Body of pancreas (tissue), 4 donors: ENCODE measurements at regions not wholly inside any gene's neighbourhood (a gene's known extent, or its start where the extent isn't known, plus 50 kb on each side); places are given as distances from the start of the nearest gene placed in this dataset.

Source experiments
- ATAC-seq: fragments of 150-250 bp; one replicate; pipeline ENCODE4 v1.9.1; 2016
- DNase-seq, 4 donors: peaks; one replicate each; pipeline ENCODE4 v3.0.0-alpha.2; 2019
- H3K27ac ChIP-seq, 4 donors: fragments of 200-600 bp; sonication (generic); 1 replicate in 3 of 4; 2 replicates in 1 of 4; pipeline versions ENCODE4 v1.5.1 to v1.6.1; 2016 to 2019; ENCODE audit warnings: mild to moderate bottlenecking in 1 of 4, mixed read lengths in 1 of 4, moderate library complexity in 1 of 4
- H3K27me3 ChIP-seq, 2 donors: fragments of 200-600 bp; sonication (generic); one replicate each; pipeline ENCODE4 v1.6.0; 2016; ENCODE audit warnings: mild to moderate bottlenecking in 1 of 2
- H3K36me3 ChIP-seq, 2 donors: fragments of 200-600 bp; sonication (generic); replicated peaks in 1 of 2; 2 replicates each; pipeline ENCODE4 v1.5.1; 2016; ENCODE audit warnings: low read depth in 2 of 2; ENCODE audit not compliant: insufficient read depth in 1 of 2
- H3K4me1 ChIP-seq: fragments of 200-600 bp; sonication (generic); one replicate; pipeline ENCODE4 v1.6.0; 2016
- H3K4me3 ChIP-seq, 2 donors: fragments of 200-600 bp; sonication (generic); 1 replicate in 1 of 2; 2 replicates in 1 of 2; pipeline ENCODE4 v1.5.1; 2016 to 2019
- H3K9me3 ChIP-seq, 3 donors: fragments of 200-600 bp; sonication (generic); 1 replicate in 2 of 3; 2 replicates in 1 of 3; pipeline ENCODE4 v1.5.1; 2016
- CTCF ChIP-seq, 7 experiments: fragments of 450-650 bp in 4 of 7; fragments of 200-600 bp in 3 of 7; sonication (generic) in 3 of 7; IDR thresholded peaks; one replicate each; pipeline ENCODE4 v1.5.1; 2016 to 2019; ENCODE audit warnings: antibody characterized with exemption in 7 of 7
- POLR2A ChIP-seq, 3 donors: fragments of 450-650 bp; IDR thresholded peaks; one replicate each; pipeline ENCODE4 v1.6.1; 2016; ENCODE audit warnings: antibody characterized with exemption in 3 of 3, mild to moderate bottlenecking in 2 of 3
- WGBS, 2 donors: methylation state at CpG; one replicate each; pipeline ENCODE4 v1.1.5; 2017; 5-methylcytosine and 5-hydroxymethylcytosine counted together
- intact Hi-C: fragments of 100-400 bp; cut with DNase I; formaldehyde crosslinking; loops from one replicate; pipeline ENCODE4 v1.15.1; 2023

- Histone ChIP-seq H3K4me3 (no peak overlapping the region), H3K36me3 (no peaks in the 10 kb centered on the region), H3K27ac (no peak overlapping the region), H3K4me1 (no peaks in the 10 kb centered on the region), H3K9me3 (no peaks in the 10 kb centered on the region), H3K27me3 (no peaks in the 10 kb centered on the region)
- TF ChIP-seq CTCF (IDR thresholded peaks at IDR 0.05) (no peak), POLR2A (IDR thresholded peaks at IDR 0.05) (no peak)
- ATAC-seq (no peak), DNase-seq (no peak)
- 59 to 64% methylated on average over 3 of the region's 3 CpGs for WGBS, 2 donors
- intact Hi-C loops, result no loop called here
These were observed 412.3 kb downstream of the OXSM start for GRCh38 chr3:26202169-26202568.

- Histone ChIP-seq H3K4me1 (no peaks in the 10 kb centered on the region), H3K27me3 (no peaks in the 10 kb centered on the region), H3K4me3 (no peak overlapping the region), H3K36me3 (no peaks in the 10 kb centered on the region), H3K9me3 (no peaks in the 10 kb centered on the region), H3K27ac (no peak overlapping the region)
- no peak for DNase-seq
- 94 to 96% methylated on average over 1 of the region's 1 CpG for WGBS, 2 donors
- TF ChIP-seq CTCF (IDR thresholded peaks at IDR 0.05) (no peak), POLR2A (IDR thresholded peaks at IDR 0.05) (no peak)
- no peak for ATAC-seq
- intact Hi-C loops, result no loop called here
These were observed 415.6 kb downstream of the OXSM start for GRCh38 chr3:26205475-26205874.

GRCh38 chr3:26208201-26208600, 414.4 kb upstream of the LRRC3B start:
- TF ChIP-seq POLR2A (IDR thresholded peaks at IDR 0.05), result no peak
- no peak for TF ChIP-seq CTCF (IDR thresholded peaks at IDR 0.05)

GRCh38 chr3:26229801-26230200, 392.8 kb upstream of the LRRC3B start:
- Histone ChIP-seq H3K4me1 (no peaks in the 10 kb centered on the region), H3K9me3 (no peaks in the 10 kb centered on the region), H3K27me3 (no peaks in the 10 kb centered on the region), H3K36me3 (no peaks in the 10 kb centered on the region), H3K4me3 (no peak overlapping the region), H3K27ac (no peak overlapping the region)
- 77 to 82% methylated on average over 2 of the region's 2 CpGs for WGBS, 2 donors
- ATAC-seq (no peak), DNase-seq (no peak)
- TF ChIP-seq POLR2A (IDR thresholded peaks at IDR 0.05) (no peak), CTCF (IDR thresholded peaks at IDR 0.05) (no peak)
- intact Hi-C loops, result no loop called here

More at GRCh38 chr3:26208201-26208600, 414.4 kb upstream of the LRRC3B start:
- H3K4me1 ChIP-seq, result no peaks in the 10 kb centered on the region
- no peaks in the 10 kb centered on the region for H3K9me3 ChIP-seq
- no peaks in the 10 kb centered on the region for H3K36me3 ChIP-seq
- no peak overlapping the region for H3K27ac ChIP-seq
- H3K4me3 ChIP-seq, result no peak overlapping the region
- ATAC-seq (no peak), DNase-seq (no peak)
- H3K27me3 ChIP-seq, result no peaks in the 10 kb centered on the region
- 71 to 75% methylated on average over 4 of the region's 4 CpGs for WGBS, 2 donors
- intact Hi-C loops, result no loop called here

- no peak for ATAC-seq
- Histone ChIP-seq H3K4me1 (no peaks in the 10 kb centered on the region), H3K27ac (no peak overlapping the region), H3K4me3 (no peak overlapping the region), H3K36me3 (no peaks in the 10 kb centered on the region), H3K9me3 (no peaks in the 10 kb centered on the region), H3K27me3 (no peaks in the 10 kb centered on the region)
- DNase-seq, result no peak
- intact Hi-C loops, result no loop called here
- TF ChIP-seq CTCF (IDR thresholded peaks at IDR 0.05), result no peak
- no peak for TF ChIP-seq POLR2A (IDR thresholded peaks at IDR 0.05)
- 78 to 79% methylated on average over 4 of the region's 4 CpGs for WGBS, 2 donors
These were observed 389.2 kb upstream of the LRRC3B start for GRCh38 chr3:26233374-26233773.
